ENCODE measurements at regions not wholly inside any gene's neighbourhood (a gene's known extent, or its start where the extent isn't known, plus 50 kb on each side); places are given as distances from the start of the nearest gene placed in this dataset.

- no peak for TF ChIP-seq POLR2A (IDR thresholded peaks at IDR 0.05; ENCODE audit: low read depth, low read length)
- TF ChIP-seq POLR2AphosphoS5 (IDR thresholded peaks at IDR 0.05; ENCODE audit: low read depth, low read length): no peak
- no peak for TF ChIP-seq TAF1 (IDR thresholded peaks at IDR 0.05; ENCODE audit: borderline replicate concordance, low read depth, low read length)
Observed at GRCh38 chr4:29243054-29243453, 1477.1 kb upstream of the PCDH7 start.
